GM18526 (cell line): ENCODE measurements at regions not wholly inside any gene's neighbourhood (a gene's known extent, or its start where the extent isn't known, plus 50 kb on each side); places are given as distances from the start of the nearest gene placed in this dataset.

ENCODE experiments used
- POLR2A ChIP-seq: IDR thresholded peaks from 3 replicates; pipeline ENCODE4 v1.6.1; 2011; ENCODE audit not compliant: insufficient read length; ENCODE audit errors: extremely low read depth

DNA sequence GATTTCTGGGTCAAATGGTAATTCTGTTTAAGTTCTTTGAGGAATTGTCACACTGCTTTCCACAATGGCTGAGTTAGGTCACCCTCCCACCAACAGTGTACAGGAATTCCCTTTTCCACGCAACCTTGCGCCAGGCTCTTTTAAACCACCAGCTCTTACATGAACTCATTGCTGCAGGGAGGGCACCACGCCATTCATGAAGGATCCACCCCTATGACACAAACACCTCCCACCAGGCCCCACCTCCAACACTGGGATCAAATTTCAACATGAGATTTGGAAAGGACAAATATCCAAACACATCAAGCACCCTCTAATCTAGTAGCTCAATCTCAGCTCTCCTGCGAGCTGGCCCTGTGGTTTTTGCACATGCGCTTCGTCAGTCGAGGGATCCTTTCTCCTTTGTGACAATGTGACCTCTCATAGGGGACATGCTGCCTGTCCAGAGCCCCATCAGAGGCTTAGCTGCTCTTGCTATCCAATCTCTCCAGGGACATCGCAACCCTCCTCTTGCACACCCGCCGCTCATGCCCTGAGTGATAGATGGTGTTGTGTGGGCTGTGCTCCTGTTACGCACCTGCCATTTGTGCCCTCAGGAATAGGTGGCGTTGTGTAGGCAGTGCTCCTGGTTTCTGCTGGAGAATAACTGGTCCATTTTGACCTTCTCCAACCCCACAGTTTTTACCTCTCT lies 328.0 kb downstream of the UQCRFS1 start:
- TF ChIP-seq POLR2A: no peak

DNA sequence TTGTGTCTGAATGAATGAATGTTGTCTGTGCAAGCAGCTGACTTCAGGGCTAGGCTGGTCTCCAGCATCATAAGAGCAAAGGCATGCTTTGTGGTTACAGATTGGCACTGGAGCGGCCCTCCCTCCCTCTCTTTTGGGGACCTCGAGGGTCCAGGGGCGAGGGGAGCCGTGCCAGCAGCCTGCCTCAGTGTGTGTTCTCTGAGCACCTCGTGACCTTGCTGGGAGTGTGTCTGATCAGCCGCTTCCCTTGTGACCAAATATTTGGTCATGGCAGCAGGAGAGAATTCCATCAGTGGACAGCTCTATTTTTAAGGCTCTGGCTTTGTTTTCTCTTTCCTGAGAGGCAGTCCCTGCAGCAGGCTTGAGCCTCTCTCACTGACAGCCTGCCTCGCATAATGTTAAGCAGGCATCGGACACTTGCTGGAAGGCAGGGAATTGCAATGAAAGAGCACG lies 329.7 kb downstream of the UQCRFS1 start:
- TF ChIP-seq POLR2A: no peak

DNA sequence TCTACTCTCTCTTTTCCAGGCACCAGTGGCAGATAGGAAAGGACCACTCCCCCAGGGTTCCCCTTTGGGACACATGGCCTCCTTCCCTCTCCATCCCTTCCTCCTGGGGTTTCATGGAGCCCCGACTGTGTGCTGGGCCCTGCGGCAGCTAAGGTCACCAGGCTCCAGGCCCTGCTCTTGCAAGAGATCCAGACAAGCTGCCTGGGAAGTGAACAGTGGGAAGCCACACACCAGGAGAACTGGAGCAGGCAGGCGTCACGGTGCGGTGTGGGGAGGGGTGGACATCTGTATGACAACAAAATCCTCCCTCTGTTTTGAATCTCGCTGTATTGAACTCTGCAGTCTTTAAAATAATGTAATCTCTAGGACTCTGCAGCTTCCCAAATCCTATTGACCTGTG lies 330.1 kb downstream of the UQCRFS1 start:
- no peak for TF ChIP-seq POLR2A

DNA sequence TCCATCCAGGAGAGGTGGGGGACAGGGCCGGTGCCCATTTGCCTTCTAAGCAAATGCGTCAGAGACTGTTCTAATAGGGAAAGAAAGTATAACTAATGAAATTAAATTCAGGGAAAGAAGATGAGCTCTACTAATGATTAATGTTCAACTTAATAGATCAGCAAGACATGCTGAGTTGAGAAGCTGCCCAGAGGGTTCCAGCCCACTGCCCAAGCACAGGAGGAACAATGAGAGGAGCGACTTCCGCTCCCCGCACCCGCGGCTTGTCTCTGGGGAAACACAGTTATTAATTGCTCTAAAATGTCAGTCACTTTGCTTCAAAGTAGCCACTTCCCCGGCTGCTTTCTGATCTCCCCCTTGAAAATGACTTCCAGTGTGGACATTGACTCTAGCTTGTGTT lies 331.3 kb downstream of the UQCRFS1 start:
- no peak for TF ChIP-seq POLR2A

DNA sequence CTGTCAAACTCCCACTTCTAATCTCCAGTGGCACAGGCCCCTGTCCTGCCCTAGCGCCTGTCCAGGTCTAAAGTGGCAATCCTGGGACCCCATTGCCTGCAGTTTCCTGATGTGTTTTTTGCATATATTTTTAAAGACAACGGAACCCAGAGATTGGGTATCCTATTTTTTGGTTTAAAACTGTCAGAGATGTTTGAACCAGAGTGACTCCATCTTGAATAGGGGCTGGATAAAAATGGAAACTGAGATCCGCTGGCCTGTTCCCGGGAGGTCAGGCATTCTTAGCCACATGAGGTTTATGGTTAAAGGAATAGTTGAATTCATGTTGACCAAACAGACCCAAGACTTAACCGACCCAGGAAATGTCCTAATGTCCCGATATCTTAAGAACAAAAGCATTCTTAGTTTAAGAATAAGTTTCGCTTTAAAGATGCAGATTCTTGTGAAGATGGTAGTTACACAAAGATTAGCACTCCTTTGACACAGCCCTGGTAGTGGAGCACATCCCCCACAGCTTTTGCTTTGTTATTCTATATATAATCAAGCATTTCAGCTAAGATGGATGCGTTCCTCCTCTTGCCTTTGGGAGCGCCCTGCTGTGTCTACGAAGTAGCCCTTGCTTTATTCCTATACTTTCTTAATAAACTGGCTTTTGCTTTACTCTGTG lies 332.1 kb downstream of the UQCRFS1 start:
- TF ChIP-seq POLR2A: no peak

DNA sequence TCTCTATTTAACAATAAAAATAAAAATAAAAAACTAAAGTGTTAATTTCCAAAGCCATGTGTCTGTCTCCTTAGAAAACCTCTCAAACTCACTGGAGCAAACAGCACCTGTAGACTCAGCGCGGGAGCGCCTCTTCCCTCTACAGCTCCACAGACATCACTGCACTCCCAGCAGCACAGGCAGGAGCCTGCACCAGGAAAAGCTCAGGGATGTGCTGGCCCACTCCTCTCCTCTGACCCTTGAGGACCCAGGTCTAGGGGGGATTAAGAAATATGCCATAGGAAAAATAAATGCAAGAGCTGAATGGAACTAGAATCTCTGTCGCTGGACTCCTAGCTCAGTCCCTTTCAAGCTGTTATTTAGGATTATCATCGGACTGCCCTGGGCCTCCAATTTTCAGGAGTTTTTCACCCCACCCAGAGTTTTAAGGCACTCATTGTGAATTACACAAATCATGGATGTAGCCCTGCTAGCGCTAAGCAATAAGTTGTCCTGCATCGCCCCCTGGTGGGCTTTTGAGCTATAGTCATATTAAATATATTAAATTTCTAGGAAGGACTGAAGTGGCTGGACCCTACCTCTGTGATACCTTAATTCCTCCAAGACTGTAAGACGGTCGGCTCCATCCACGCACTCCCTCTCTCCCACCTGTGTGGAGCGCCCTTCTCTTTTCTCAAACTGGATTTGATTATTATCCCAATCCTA lies 333.9 kb downstream of the UQCRFS1 start:
- no peak for TF ChIP-seq POLR2A

DNA sequence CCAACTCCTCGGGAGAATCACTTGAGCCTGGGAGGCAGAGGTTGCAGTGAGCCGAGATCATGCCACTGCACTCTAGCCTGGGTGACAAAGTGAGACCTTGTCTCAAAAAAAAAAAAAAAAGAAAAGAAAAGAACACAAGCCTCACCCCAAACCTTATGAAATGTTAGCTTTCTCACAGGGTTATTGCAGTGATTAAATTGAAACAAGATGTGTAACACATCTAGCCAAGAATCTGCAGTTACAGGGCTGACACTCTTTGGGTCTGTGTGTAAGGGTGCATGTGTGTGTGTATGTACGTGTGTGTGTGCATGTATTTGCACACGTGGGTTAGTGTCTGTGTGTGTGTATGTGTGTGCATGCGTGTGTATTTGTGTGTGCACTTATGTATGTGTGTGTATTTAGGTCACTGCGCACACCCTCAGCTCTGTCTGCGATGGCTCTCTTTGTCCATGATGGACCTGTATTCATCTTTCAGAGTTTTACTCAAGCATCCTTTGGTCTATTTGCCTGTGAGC lies 336.3 kb downstream of the UQCRFS1 start:
- TF ChIP-seq POLR2A: no peak

DNA sequence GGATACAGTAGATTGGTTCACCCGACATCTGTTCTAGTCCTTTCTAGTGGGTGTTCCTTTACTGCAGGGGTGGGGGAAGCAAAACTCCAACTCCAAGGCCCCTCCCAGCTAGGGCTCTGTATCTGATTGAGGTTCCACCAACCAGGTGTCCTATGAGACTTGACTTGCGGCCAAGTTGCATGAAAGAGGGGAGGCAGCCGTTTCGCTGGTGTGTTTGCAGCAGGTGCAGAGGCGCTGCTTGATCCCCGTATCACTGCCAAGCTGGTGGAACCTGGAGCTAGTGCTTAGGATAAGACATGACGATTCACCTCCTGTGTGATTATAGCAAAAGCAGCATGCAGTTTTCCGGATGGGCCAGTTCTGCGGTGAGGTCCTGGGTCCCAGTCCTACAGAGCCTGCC lies 338.2 kb downstream of the UQCRFS1 start:
- TF ChIP-seq POLR2A: no peak

DNA sequence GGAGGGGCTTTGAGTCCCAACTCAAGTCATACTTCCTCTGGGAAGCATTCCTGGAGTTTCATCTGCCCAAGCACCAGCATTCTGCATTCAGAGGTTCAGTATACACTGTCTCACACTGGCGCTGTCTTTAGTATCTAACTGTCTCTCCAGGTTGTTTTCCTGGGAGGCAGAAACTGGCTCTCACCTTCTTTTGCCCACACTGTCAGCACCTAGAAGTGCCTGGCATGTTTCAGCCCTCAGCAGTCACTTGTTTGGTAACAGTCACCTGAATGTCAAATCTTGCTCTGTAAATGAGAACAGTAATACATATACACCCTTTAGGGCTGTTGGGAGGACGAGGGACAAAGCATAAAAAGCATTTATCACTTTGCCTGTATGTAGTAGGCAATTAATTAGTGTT lies 339.6 kb downstream of the UQCRFS1 start:
- TF ChIP-seq POLR2A: no peak

DNA sequence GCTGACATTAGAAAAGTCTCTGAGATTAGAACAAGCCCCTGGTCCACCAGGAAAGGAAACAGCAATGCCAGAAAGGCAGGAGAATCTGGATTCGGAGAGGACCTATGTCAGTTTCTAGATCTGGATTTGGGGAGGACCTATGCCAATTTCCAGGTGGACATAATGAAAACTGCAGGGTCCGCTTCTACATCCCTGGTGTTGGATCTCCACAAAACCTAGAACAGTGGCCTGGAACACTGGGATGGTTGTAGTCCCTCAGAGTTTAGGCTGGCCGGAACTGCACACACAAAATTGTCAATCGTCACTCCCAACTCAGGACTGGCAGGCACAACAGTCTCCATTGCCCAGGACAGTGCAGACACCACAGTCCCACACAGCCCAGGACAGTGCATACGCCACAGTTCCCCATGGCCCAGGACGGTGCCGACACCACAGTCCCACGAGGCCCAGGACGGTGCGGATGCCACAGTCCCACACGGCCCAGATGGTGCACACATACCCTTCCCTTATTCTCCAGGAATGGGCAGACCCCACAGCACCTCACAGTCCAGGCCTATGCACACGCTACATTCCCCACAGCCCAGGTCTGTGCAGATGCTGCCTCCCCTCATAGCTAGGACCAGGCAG lies 341.7 kb downstream of the UQCRFS1 start:
- no peak for TF ChIP-seq POLR2A

DNA sequence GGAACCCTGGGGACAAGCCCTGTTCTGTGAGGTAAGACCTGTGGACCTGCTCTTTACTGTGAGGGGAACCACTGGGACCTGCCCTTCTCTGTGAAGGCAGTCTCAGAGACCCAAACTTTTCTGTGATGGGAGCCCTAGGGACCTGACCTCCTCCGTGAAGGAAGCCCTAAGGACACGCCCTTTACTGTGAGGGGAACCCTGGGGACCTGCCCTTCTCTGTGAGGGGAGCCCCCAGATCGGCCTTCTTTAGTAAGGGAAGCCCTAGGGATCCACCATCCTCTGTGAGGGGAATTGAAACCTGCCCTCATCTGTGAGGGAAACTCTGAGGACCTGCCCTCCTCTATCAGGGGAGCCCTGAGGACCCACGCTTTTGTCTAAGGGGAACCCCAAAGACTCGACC lies 343.5 kb downstream of the UQCRFS1 start:
- TF ChIP-seq POLR2A: no peak

DNA sequence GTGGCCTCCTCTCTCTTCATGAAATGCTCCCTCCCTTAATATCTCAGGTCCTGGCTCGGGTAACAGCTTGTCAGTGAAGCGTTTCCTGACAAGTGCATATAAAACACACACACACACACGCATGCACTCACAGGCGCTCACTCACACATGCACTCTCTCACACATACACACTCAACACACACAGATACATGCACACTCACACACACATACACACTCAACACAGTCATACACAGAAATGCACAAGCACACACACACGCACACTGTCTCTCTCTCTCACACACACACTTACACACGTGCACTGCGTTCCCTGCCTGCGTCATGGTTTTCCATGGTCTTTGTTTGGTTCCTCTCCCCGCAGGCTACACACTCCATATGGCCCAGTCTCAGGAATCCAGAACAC lies 344.1 kb downstream of the UQCRFS1 start:
- TF ChIP-seq POLR2A: no peak

DNA sequence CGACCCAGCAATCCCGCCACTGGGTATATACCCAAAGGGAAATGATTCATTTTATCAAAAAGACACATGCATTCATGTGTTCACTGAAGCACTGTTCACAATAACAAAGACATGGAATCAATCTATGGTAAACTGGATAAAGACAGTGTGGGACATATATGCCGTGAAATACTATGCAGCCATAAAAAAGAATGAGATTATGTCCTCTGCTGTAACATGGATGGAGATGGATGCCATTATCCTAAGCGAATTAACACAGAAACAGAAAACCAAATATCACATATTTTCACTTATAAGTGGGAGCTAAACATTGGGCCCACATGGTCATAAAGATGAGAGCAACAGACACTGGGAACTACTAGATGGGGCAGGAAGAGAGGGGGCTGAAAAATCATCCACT lies 345.0 kb downstream of the UQCRFS1 start:
- no peak for TF ChIP-seq POLR2A

DNA sequence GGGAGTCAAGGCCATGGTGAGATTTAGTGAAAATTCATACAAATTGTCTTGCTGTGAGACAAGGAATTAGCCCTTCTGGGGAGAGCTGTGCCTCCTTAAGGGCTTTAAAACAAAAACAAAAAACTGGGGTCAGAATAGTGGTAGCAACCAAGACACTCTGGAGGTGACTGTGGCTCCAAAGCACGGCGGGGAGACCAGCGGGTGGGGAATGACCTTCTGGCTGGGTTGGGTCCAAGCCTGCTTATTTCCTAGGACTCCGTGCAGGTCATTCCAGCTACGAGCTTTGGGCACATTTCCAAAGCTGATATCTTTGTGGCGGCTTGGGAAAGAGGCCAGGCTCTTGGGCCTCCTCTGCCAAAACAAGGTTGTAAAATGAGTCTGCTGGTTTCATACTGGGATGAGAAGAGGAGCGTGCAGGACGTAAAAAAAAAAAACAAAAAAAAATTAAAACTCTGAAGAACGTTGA lies 348.3 kb downstream of the UQCRFS1 start:
- TF ChIP-seq POLR2A: no peak

DNA sequence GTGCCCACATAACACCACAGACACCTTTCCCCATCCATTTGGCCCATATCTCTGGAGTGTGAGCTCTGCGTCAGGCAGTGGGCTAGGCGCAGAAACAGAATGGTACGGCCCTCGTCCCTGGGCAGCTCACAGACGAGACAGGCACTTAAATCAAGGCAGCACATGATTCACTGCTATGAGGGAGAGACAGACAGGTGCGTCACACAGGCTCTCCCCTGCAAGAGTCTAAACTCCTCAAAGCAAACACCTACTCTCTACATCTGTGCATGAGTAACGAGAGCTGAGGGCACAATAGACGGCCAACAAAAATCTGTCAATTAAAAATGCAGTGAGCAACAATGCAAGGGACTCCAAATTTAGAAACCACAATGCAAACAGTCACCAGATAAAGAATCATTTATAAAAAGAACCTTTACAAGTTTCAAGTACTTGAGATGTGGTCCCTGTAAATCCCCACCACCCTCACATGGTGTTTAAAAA lies 348.9 kb downstream of the UQCRFS1 start:
- TF ChIP-seq POLR2A: no peak
